Activated T-cell treated with anti-CD3 and anti-CD28 coated beads, Interleukin-2, amount 50 U/mL, for 24 hours (primary cell): ENCODE measurements at regions not wholly inside any gene's neighbourhood (a gene's known extent, or its start where the extent isn't known, plus 50 kb on each side); places are given as distances from the start of the nearest gene placed in this dataset.
A peak's percentile ranks its signal among the peaks of the same experiment; 100 is the strongest.
"Not testable (repeated sequence)": the region's sequence is repeated elsewhere in the genome, so short reads cannot be mapped to it uniquely, and the experiment has no call there.

Experiments used
- DNase-seq: peaks from one replicate; pipeline ENCODE4 v3.0.0-alpha.2; 2020
- H3K27ac Mint-ChIP-seq: 2 replicates; pipeline ENCODE4 v1.8.0; 2020; ENCODE audit warnings: mild to moderate bottlenecking, mixed read lengths
- H3K27me3 Mint-ChIP-seq: 2 replicates; pipeline ENCODE4 v1.8.0; 2020; ENCODE audit warnings: mixed read lengths
- H3K36me3 Mint-ChIP-seq: 2 replicates; pipeline ENCODE4 v1.8.0; 2020; ENCODE audit warnings: low read depth, mixed read lengths
- H3K4me1 Mint-ChIP-seq: 2 replicates; pipeline ENCODE4 v1.8.0; 2020; ENCODE audit warnings: low read depth, mixed read lengths
- H3K4me3 Mint-ChIP-seq: 2 replicates; pipeline ENCODE4 v1.8.0; 2020; ENCODE audit warnings: mild to moderate bottlenecking, moderate library complexity, mixed read lengths
- H3K9me3 Mint-ChIP-seq: 2 replicates; pipeline ENCODE4 v1.8.0; 2020; ENCODE audit warnings: mixed read lengths

- no peaks in the 10 kb centered on the region for H3K4me1 Mint-ChIP-seq
- no peaks in the 10 kb centered on the region for H3K36me3 Mint-ChIP-seq
- peaks cover 17% of the 10 kb centered on the region for H3K27me3 Mint-ChIP-seq
- no peak for DNase-seq
- no peak overlapping the region for H3K27ac Mint-ChIP-seq
- H3K9me3 Mint-ChIP-seq, result no peaks in the 10 kb centered on the region
- H3K4me3 Mint-ChIP-seq, result no peak overlapping the region
These were observed 84.0 kb downstream of the FMO4 start for GRCh38 chr1:171397851-171398469.

- no peaks in the 10 kb centered on the region for H3K36me3 Mint-ChIP-seq
- no peak for DNase-seq
- peaks cover 7% of the 10 kb centered on the region for H3K27me3 Mint-ChIP-seq
- no peak overlapping the region for H3K4me3 Mint-ChIP-seq
- no peaks in the 10 kb centered on the region for H3K4me1 Mint-ChIP-seq
- no peak overlapping the region for H3K27ac Mint-ChIP-seq
- H3K9me3 Mint-ChIP-seq, result peaks cover 9% of the 10 kb centered on the region
These were observed 81.9 kb upstream of the PRRC2C start for GRCh38 chr1:171403393-171403792.

- Mint-ChIP-seq H3K4me3 (no peak overlapping the region), H3K27me3 (no peaks in the 10 kb centered on the region), H3K4me1 (no peaks in the 10 kb centered on the region)
These were observed 80.0 kb upstream of the PRRC2C start for GRCh38 chr1:171405391-171405714.

GRCh38 chr1:171413557-171413956, 71.8 kb upstream of the PRRC2C start:
- not testable (repeated sequence) for H3K27me3 Mint-ChIP-seq, H3K4me1 Mint-ChIP-seq, H3K9me3 Mint-ChIP-seq, H3K4me3 Mint-ChIP-seq, DNase-seq, H3K36me3 Mint-ChIP-seq, H3K27ac Mint-ChIP-seq

More at GRCh38 chr1:171405391-171405714, 80.0 kb upstream of the PRRC2C start:
- Mint-ChIP-seq H3K9me3 (peaks cover 9% of the 10 kb centered on the region), H3K36me3 (no peaks in the 10 kb centered on the region), H3K27ac (no peak overlapping the region)
- no peak for DNase-seq

GRCh38 chr1:171418546-171418945, 66.8 kb upstream of the PRRC2C start:
- H3K27ac Mint-ChIP-seq, result no peak overlapping the region
- DNase-seq, result no peak

GRCh38 chr1:171420810-171421209, 64.5 kb upstream of the PRRC2C start:
- Mint-ChIP-seq H3K4me3 (no peak overlapping the region), H3K27me3 (no peaks in the 10 kb centered on the region), H3K4me1 (peaks cover 26% of the 10 kb centered on the region), H3K27ac (peak overlapping the region; percentile 60), H3K9me3 (no peaks in the 10 kb centered on the region), H3K36me3 (no peaks in the 10 kb centered on the region)
- DNase-seq, result no peak

More at GRCh38 chr1:171418546-171418945, 66.8 kb upstream of the PRRC2C start:
- Mint-ChIP-seq H3K4me3 (no peak overlapping the region), H3K36me3 (no peaks in the 10 kb centered on the region), H3K27me3 (no peaks in the 10 kb centered on the region), H3K4me1 (peaks cover 26% of the 10 kb centered on the region), H3K9me3 (no peaks in the 10 kb centered on the region)

GRCh38 chr1:171421413-171422020, 63.8 kb upstream of the PRRC2C start:
- H3K4me1 Mint-ChIP-seq, result peaks cover 26% of the 10 kb centered on the region
- no peaks in the 10 kb centered on the region for H3K36me3 Mint-ChIP-seq
- DNase-seq, result no peak
- H3K27ac Mint-ChIP-seq, result peak overlapping the region; percentile 60
- H3K4me3 Mint-ChIP-seq, result no peak overlapping the region
- H3K9me3 Mint-ChIP-seq, result no peaks in the 10 kb centered on the region
- no peaks in the 10 kb centered on the region for H3K27me3 Mint-ChIP-seq

- Mint-ChIP-seq H3K9me3 (no peaks in the 10 kb centered on the region), H3K27ac (no peak overlapping the region)
These were observed 62.8 kb upstream of the PRRC2C start for GRCh38 chr1:171422511-171422910.

GRCh38 chr1:171424494-171424893, 60.8 kb upstream of the PRRC2C start:
- H3K36me3 Mint-ChIP-seq, result no peaks in the 10 kb centered on the region
- no peak overlapping the region for H3K27ac Mint-ChIP-seq
- peaks cover 24% of the 10 kb centered on the region for H3K4me1 Mint-ChIP-seq
- no peaks in the 10 kb centered on the region for H3K27me3 Mint-ChIP-seq
- no peak overlapping the region for H3K4me3 Mint-ChIP-seq
- DNase-seq, result no peak
- H3K9me3 Mint-ChIP-seq, result peaks cover 1% of the 10 kb centered on the region

More at GRCh38 chr1:171422511-171422910, 62.8 kb upstream of the PRRC2C start:
- no peaks in the 10 kb centered on the region for H3K27me3 Mint-ChIP-seq
- H3K4me3 Mint-ChIP-seq, result no peak overlapping the region
- no peaks in the 10 kb centered on the region for H3K36me3 Mint-ChIP-seq
- H3K4me1 Mint-ChIP-seq, result peaks cover 26% of the 10 kb centered on the region
- DNase-seq, result no peak

GRCh38 chr1:171426645-171427044, 58.7 kb upstream of the PRRC2C start:
- Mint-ChIP-seq H3K27ac (no peak overlapping the region), H3K4me1 (peaks cover 2% of the 10 kb centered on the region), H3K4me3 (no peak overlapping the region)

GRCh38 chr1:171427852-171428471, 57.4 kb upstream of the PRRC2C start:
- no peak for DNase-seq
- no peaks in the 10 kb centered on the region for H3K27me3 Mint-ChIP-seq

More at GRCh38 chr1:171426645-171427044, 58.7 kb upstream of the PRRC2C start:
- Mint-ChIP-seq H3K27me3 (no peaks in the 10 kb centered on the region), H3K9me3 (peaks cover 3% of the 10 kb centered on the region), H3K36me3 (no peaks in the 10 kb centered on the region)
- DNase-seq, result no peak

GRCh38 chr1:171429137-171429536, 56.2 kb upstream of the PRRC2C start:
- Mint-ChIP-seq H3K4me3 (no peak overlapping the region), H3K9me3 (peaks cover 3% of the 10 kb centered on the region), H3K27ac (no peak overlapping the region), H3K4me1 (peaks cover 4% of the 10 kb centered on the region), H3K36me3 (no peaks in the 10 kb centered on the region), H3K27me3 (no peaks in the 10 kb centered on the region)
- DNase-seq, result no peak

More at GRCh38 chr1:171427852-171428471, 57.4 kb upstream of the PRRC2C start:
- Mint-ChIP-seq H3K4me3 (no peak overlapping the region), H3K36me3 (no peaks in the 10 kb centered on the region), H3K4me1 (no peaks in the 10 kb centered on the region), H3K27ac (no peak overlapping the region), H3K9me3 (peaks cover 3% of the 10 kb centered on the region)

GRCh38 chr1:171431994-171432393, 53.3 kb upstream of the PRRC2C start:
- H3K4me3 Mint-ChIP-seq, result no peak overlapping the region
- H3K27me3 Mint-ChIP-seq, result no peaks in the 10 kb centered on the region
- no peak for DNase-seq
- no peaks in the 10 kb centered on the region for H3K36me3 Mint-ChIP-seq
- no peak overlapping the region for H3K27ac Mint-ChIP-seq
- peaks cover 20% of the 10 kb centered on the region for H3K4me1 Mint-ChIP-seq
- H3K9me3 Mint-ChIP-seq, result peaks cover 3% of the 10 kb centered on the region

GRCh38 chr1:171432473-171432872, 52.9 kb upstream of the PRRC2C start:
- Mint-ChIP-seq H3K4me1 (peaks cover 20% of the 10 kb centered on the region), H3K9me3 (peaks cover 3% of the 10 kb centered on the region), H3K27ac (no peak overlapping the region), H3K4me3 (no peak overlapping the region), H3K27me3 (no peaks in the 10 kb centered on the region), H3K36me3 (no peaks in the 10 kb centered on the region)
- DNase-seq, result no peak

GRCh38 chr1:171433451-171433850, 51.9 kb upstream of the PRRC2C start:
- H3K9me3 Mint-ChIP-seq, result peaks cover 3% of the 10 kb centered on the region
- no peak overlapping the region for H3K27ac Mint-ChIP-seq
- H3K36me3 Mint-ChIP-seq, result no peaks in the 10 kb centered on the region
- peaks cover 20% of the 10 kb centered on the region for H3K4me1 Mint-ChIP-seq
- no peak for DNase-seq
- H3K27me3 Mint-ChIP-seq, result no peaks in the 10 kb centered on the region
- no peak overlapping the region for H3K4me3 Mint-ChIP-seq
